ENCODE measurements at regions not wholly inside any gene's neighbourhood (a gene's known extent, or its start where the extent isn't known, plus 50 kb on each side); places are given as distances from the start of the nearest gene placed in this dataset.
"Not testable (repeated sequence)": the region's sequence is repeated elsewhere in the genome, so short reads cannot be mapped to it uniquely, and the experiment has no call there.

DNA sequence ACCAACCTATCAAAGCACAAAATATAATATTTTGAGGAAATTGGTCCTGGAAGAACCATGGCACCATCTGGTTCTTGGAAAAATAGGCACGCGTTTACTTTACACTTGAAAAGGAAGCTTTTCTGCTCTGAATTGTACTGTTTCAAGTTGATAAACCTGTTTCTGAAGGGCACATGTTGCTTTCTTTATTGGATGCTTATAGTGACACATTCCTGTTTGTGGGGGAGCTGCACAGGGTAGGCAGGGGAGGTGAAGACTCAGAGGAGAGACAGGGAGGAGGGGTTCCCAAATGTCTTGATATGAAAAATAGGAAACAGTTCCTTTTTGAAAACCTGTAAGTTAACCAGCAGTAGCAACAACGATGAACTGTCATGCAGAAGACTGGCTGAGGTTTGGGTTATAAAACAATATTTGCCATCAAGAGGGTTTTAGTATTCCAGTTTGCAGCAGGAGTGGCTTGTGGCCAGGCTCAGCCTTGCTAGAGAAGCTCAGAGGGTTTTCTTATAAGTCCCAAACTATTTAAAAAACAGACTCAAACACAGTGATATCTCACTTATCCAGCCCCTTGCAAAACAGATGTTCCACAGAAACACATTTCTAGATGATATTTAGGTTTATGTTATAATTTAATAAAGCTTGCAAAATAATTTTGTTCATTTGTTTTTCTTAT lies 127.0 kb upstream of the MROH9 start:
- DNase-seq, result no peak
- H3K27ac ChIP-seq (replicated peaks), result no peak overlapping the region
- H3K27me3 ChIP-seq (ENCODE audit: low read depth), result peaks cover 5% of the 10 kb centered on the region
- H3K4me3 ChIP-seq, result no peak overlapping the region
- intact Hi-C loops (cut with micrococcal nuclease), result no loop called here
- H3K36me3 ChIP-seq, result no peaks in the 10 kb centered on the region
- TF ChIP-seq CTCF (IDR thresholded peaks at IDR 0.05; ENCODE audit: borderline replicate concordance), result no peak
- no peaks in the 10 kb centered on the region for H3K4me1 ChIP-seq
- no peaks in the 10 kb centered on the region for H3K9me3 ChIP-seq (replicated peaks)

GRCh38 chr1:170811013-170811412 lies 124.3 kb upstream of the MROH9 start:
- H3K36me3 ChIP-seq; H3K4me3 ChIP-seq; DNase-seq; H3K4me1 ChIP-seq; intact Hi-C loops (cut with micrococcal nuclease); H3K27ac ChIP-seq (replicated peaks); H3K27me3 ChIP-seq (ENCODE audit: low read depth): not testable (repeated sequence)
- peaks cover 12% of the 10 kb centered on the region for H3K9me3 ChIP-seq (replicated peaks)

- H3K27ac ChIP-seq (replicated peaks), result no peak overlapping the region
These were observed 115.6 kb upstream of the MROH9 start for GRCh38 chr1:170819781-170820180.

DNA sequence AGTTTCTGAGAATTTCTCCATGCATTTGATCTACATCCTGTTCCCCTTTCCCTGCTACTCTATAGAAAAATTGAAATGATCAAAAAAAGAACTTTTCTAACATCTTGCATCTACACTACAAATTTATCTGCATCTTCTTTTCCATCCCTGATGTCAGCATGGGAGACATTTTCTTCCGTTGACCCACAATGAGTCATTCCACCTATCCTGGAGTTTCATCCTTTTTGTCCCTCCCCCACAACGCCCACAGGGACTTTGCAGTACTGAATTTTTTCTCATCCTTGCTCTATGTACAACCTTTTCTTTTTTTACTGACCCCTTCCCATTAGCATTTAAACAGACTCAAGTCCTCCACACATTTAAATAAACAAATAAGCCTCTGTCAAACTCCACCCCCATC lies 112.2 kb upstream of the MROH9 start:
- H3K27me3 ChIP-seq (ENCODE audit: low read depth), result no peaks in the 10 kb centered on the region
- intact Hi-C loops (cut with micrococcal nuclease), result no loop called here
- DNase-seq, result no peak

More at GRCh38 chr1:170819781-170820180, 115.6 kb upstream of the MROH9 start:
- no peak for TF ChIP-seq CTCF (IDR thresholded peaks at IDR 0.05; ENCODE audit: borderline replicate concordance)
- H3K27me3 ChIP-seq (ENCODE audit: low read depth), result no peaks in the 10 kb centered on the region
- no peaks in the 10 kb centered on the region for H3K36me3 ChIP-seq
- H3K4me3 ChIP-seq, result no peak overlapping the region
- intact Hi-C loops (cut with micrococcal nuclease), result no loop called here
- no peak for DNase-seq
- no peaks in the 10 kb centered on the region for H3K4me1 ChIP-seq
- peaks cover 15% of the 10 kb centered on the region for H3K9me3 ChIP-seq (replicated peaks)

GRCh38 chr1:170831276-170831675 lies 104.1 kb upstream of the MROH9 start:
- no peak overlapping the region for H3K27ac ChIP-seq (replicated peaks)
- no peak overlapping the region for H3K4me3 ChIP-seq
- no peak for DNase-seq
- H3K27me3 ChIP-seq (ENCODE audit: low read depth), result no peaks in the 10 kb centered on the region
- no peaks in the 10 kb centered on the region for H3K9me3 ChIP-seq (replicated peaks)
- H3K36me3 ChIP-seq, result no peaks in the 10 kb centered on the region
- no peak for TF ChIP-seq CTCF (IDR thresholded peaks at IDR 0.05; ENCODE audit: borderline replicate concordance)
- intact Hi-C loops (cut with micrococcal nuclease), result no loop called here
- H3K4me1 ChIP-seq, result no peaks in the 10 kb centered on the region

More for the DNA sequence above, 112.2 kb upstream of the MROH9 start:
- Histone ChIP-seq H3K36me3 (no peaks in the 10 kb centered on the region), H3K4me1 (no peaks in the 10 kb centered on the region), H3K9me3 (replicated peaks) (no peaks in the 10 kb centered on the region), H3K27ac (replicated peaks) (no peak overlapping the region), H3K4me3 (no peak overlapping the region)
- TF ChIP-seq CTCF (IDR thresholded peaks at IDR 0.05; ENCODE audit: borderline replicate concordance), result no peak

DNA sequence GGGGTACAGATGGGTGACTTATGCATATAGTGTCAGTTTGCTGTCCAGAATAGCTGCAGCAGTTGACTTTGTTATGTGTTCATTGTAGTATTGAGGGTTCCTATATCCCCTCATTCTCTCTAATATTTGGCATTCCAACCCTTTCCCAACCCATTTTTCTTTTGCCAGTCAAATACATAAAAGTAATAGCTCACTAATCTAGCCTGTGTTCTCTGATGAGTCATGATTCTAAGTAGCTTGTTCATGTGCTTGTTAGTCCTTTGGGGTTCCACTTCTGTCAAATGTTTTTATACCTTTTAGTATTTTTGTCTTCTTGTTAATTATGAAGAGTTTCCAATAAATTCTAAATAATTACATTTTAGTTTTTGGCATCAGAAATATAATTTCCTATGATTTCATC lies 99.2 kb upstream of the MROH9 start:
- H3K4me3 ChIP-seq, result no peak overlapping the region
- intact Hi-C loops (cut with micrococcal nuclease), result no loop called here
- DNase-seq, result no peak
- H3K9me3 ChIP-seq (replicated peaks), result no peaks in the 10 kb centered on the region
- TF ChIP-seq CTCF (IDR thresholded peaks at IDR 0.05; ENCODE audit: borderline replicate concordance), result no peak
- no peak overlapping the region for H3K27ac ChIP-seq (replicated peaks)
- no peaks in the 10 kb centered on the region for H3K36me3 ChIP-seq
- no peaks in the 10 kb centered on the region for H3K4me1 ChIP-seq
- no peaks in the 10 kb centered on the region for H3K27me3 ChIP-seq (ENCODE audit: low read depth)
